Fibroblast of lung (primary cell): ENCODE measurements at regions not wholly inside any gene's neighbourhood (a gene's known extent, or its start where the extent isn't known, plus 50 kb on each side); places are given as distances from the start of the nearest gene placed in this dataset.

ENCODE experiments used
- CTCF ChIP-seq, 2 donors: IDR thresholded peaks in 1 of 2; conservative IDR thresholded peaks in 1 of 2; 1 replicate in 1 of 2; 2 replicates in 1 of 2; pipeline ENCODE4 v1.5.1; 2011 to 2012; ENCODE audit warnings: low read length in 2 of 2, control low read depth in 1 of 2, inconsistent platforms in 1 of 2, low read depth in 1 of 2, mild to moderate bottlenecking in 1 of 2
- EZH2 ChIP-seq: IDR thresholded peaks from 2 replicates; pipeline ENCODE4 v1.5.1; 2012; ENCODE audit warnings: low read length, control low read depth, mild to moderate bottlenecking; ENCODE audit errors: missing control alignments

DNA sequence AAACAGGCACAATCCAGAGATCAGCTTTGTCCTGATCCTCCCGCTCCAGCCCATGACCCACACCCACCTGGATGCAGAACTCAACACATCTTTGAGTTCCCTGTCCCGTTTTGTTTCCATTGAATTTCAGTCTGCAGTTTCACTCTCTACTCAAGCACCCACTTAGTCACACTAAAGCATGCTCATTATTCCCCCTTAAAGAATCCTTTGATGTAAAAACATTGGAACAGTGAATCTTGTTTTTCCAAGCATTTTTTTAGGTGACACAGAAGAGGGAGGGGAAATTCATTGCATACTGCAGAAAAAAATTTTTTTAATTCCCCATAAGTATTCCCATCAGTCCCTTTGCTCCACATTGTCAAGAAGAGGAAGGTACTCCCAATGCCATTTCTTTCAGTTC, 249.7 kb upstream of the TTC29 start:
- no peak for TF ChIP-seq CTCF (conservative IDR thresholded peaks at IDR 0.05 in 1 of 2, IDR thresholded peaks at IDR 0.05 in 1 of 2; ENCODE audit: low read depth in 1 of 2, low read length in 2 of 2)
- no peak for TF ChIP-seq EZH2
